ENCODE measurements at regions not wholly inside any gene's neighbourhood (a gene's known extent, or its start where the extent isn't known, plus 50 kb on each side); places are given as distances from the start of the nearest gene placed in this dataset.

DNA sequence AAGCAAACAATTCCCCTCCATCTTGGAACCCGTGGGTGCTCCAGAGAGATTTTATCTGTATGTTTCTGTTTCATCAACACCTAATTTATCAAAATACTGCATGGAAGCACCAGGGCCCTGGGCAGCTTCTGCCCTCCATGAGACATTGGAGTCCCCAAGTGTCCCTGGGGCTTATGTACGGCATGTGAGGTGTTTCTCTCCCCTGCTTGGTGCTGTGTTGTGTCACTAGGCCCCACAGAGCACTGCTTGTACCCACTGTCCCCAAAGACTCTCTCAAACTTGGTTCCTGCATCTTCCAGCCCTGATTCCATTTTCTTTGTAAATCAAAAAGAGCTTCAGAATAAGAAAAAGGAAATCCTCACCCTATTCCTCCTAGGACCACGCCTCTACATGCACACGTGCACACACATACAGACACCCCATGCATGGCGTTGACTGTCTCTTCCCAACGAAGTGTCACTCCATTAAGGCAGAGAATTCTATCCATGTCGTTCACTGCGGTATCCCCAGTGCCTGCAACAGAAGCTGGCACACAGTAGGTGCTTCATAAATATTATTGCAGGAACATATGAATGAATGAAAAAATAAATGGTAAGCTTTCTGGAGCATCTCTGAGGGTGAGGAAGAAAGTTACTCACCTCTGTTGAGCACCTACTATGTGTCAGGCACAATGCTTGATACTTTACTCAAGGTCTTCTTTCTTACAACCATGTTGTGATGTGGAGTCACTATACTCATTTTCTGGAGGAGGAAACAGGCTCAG is 191.6 kb downstream of the DICER1 start:
- TF ChIP-seq POLR2A (IDR thresholded peaks at IDR 0.05) = no peak
- TF ChIP-seq CTCF (IDR thresholded peaks at IDR 0.05) = no peak
